GM19397 (cell line): ENCODE measurements at regions not wholly inside any gene's neighbourhood (a gene's known extent, or its start where the extent isn't known, plus 50 kb on each side); places are given as distances from the start of the nearest gene placed in this dataset.
"Not testable (repeated sequence)": the region's sequence is repeated elsewhere in the genome, so short reads cannot be mapped to it uniquely, and the experiment has no call there.

Experiments
- ATAC-seq: cut with Tn5 transposase; IDR thresholded peaks from one replicate; pipeline ENCODE4 v1.9.1; 2021; ENCODE audit warnings: mild to moderate bottlenecking, moderate library complexity; ENCODE audit not compliant: unreplicated experiment

- ATAC-seq: no peak
These were observed 99.6 kb upstream of the LYZL1 start for GRCh38 chr10:29189256-29189655.

- ATAC-seq: no peak
These were observed 97.2 kb upstream of the LYZL1 start for GRCh38 chr10:29191674-29192073.

GRCh38 chr10:29199339-29199738, 89.5 kb upstream of the LYZL1 start:
- ATAC-seq: no peak

GRCh38 chr10:29199941-29200679, 88.8 kb upstream of the LYZL1 start:
- no peak for ATAC-seq

- no peak for ATAC-seq
These were observed 86.4 kb upstream of the LYZL1 start for GRCh38 chr10:29202386-29202940.

- no peak for ATAC-seq
These were observed 85.4 kb upstream of the LYZL1 start for GRCh38 chr10:29203432-29203831.

GRCh38 chr10:29204070-29204800, 84.6 kb upstream of the LYZL1 start:
- ATAC-seq: no peak

GRCh38 chr10:29205787-29206186, 83.1 kb upstream of the LYZL1 start:
- no peak for ATAC-seq

GRCh38 chr10:29208845-29209244, 80.0 kb upstream of the LYZL1 start:
- no peak for ATAC-seq

- ATAC-seq: no peak
These were observed 79.0 kb upstream of the LYZL1 start for GRCh38 chr10:29209830-29210229.

GRCh38 chr10:29210266-29210868, 78.5 kb upstream of the LYZL1 start:
- no peak for ATAC-seq

- ATAC-seq: no peak
These were observed 76.3 kb upstream of the LYZL1 start for GRCh38 chr10:29212597-29212996.

GRCh38 chr10:29214551-29214950, 74.3 kb upstream of the LYZL1 start:
- no peak for ATAC-seq

- no peak for ATAC-seq
These were observed 71.6 kb upstream of the LYZL1 start for GRCh38 chr10:29217292-29217738.

- ATAC-seq: no peak
These were observed 65.5 kb upstream of the LYZL1 start for GRCh38 chr10:29223326-29223725.

GRCh38 chr10:29224631-29225030, 64.2 kb upstream of the LYZL1 start:
- ATAC-seq: no peak

- no peak for ATAC-seq
These were observed 61.7 kb upstream of the LYZL1 start for GRCh38 chr10:29227201-29227600.

- ATAC-seq: no peak
These were observed 60.3 kb upstream of the LYZL1 start for GRCh38 chr10:29228562-29228961.

GRCh38 chr10:29229258-29229705, 59.6 kb upstream of the LYZL1 start:
- ATAC-seq: no peak

- ATAC-seq: not testable (repeated sequence)
These were observed 52.0 kb upstream of the LYZL1 start for GRCh38 chr10:29236910-29237309.

GRCh38 chr10:29237786-29238185, 51.1 kb upstream of the LYZL1 start:
- no peak for ATAC-seq
